ENCODE measurements at regions not wholly inside any gene's neighbourhood (a gene's known extent, or its start where the extent isn't known, plus 50 kb on each side); places are given as distances from the start of the nearest gene placed in this dataset.

GRCh38 chr5:173782671-173783101 is 105.5 kb upstream of the CPEB4 start:
- TF ChIP-seq EZH2 (IDR thresholded peaks at IDR 0.05; ENCODE audit: borderline replicate concordance), result no peak
- TF ChIP-seq CTCF (IDR thresholded peaks at IDR 0.05; ENCODE audit: poor library complexity), result no peak

Measured in hepatocyte (in vitro differentiated cells).